WTC11 (cell line): ENCODE measurements at regions not wholly inside any gene's neighbourhood (a gene's known extent, or its start where the extent isn't known, plus 50 kb on each side); places are given as distances from the start of the nearest gene placed in this dataset.

ENCODE experiments used
- ATF1 ChIP-seq: sonication (generic); formaldehyde crosslinking; IDR thresholded peaks from 2 replicates; pipeline ENCODE4 v1.8.1; 2023; ENCODE audit warnings: mild to moderate bottlenecking, moderate library complexity, missing genetic modification reagents
- ETV6 ChIP-seq: sonication (generic); formaldehyde crosslinking; IDR thresholded peaks from 2 replicates; pipeline ENCODE4 v1.8.1; 2022; ENCODE audit warnings: mild to moderate bottlenecking, missing genetic modification reagents
- GABPB1 ChIP-seq: sonication (generic); formaldehyde crosslinking; IDR thresholded peaks from 2 replicates; pipeline ENCODE4 v1.8.1; 2023; ENCODE audit warnings: mild to moderate bottlenecking, missing genetic modification reagents
- HMGA2 ChIP-seq: fragments of 250-450 bp; sonication (Bioruptor Pico); IDR thresholded peaks from 2 replicates; pipeline ENCODE4 v1.4.0; 2021; ENCODE audit warnings: mild to moderate bottlenecking, moderate library complexity
- TF ChIP-seq, protein P1 (sequence below): sonication (generic); formaldehyde crosslinking; IDR thresholded peaks from 2 replicates; pipeline ENCODE4 v1.8.1; 2022; ENCODE audit warnings: low read depth, mild to moderate bottlenecking, moderate library complexity, missing genetic modification reagents, borderline replicate concordance
- TF ChIP-seq, protein P2 (sequence below): sonication (generic); formaldehyde crosslinking; IDR thresholded peaks from 2 replicates; pipeline ENCODE4 v1.8.1; 2023; ENCODE audit warnings: mild to moderate bottlenecking, missing genetic modification reagents, moderate library complexity
- TF ChIP-seq, protein P3 (sequence below): fragments of 200-600 bp; IDR thresholded peaks from 2 replicates; pipeline ENCODE4 v1.8.0; 2022; ENCODE audit warnings: antibody characterized with exemption
- TF ChIP-seq, protein P4 (sequence below): sonication (generic); formaldehyde crosslinking; IDR thresholded peaks from 2 replicates; pipeline ENCODE4 v1.8.0; 2022; ENCODE audit warnings: missing genetic modification reagents
- TF ChIP-seq, protein P5 (sequence below): sonication (generic); formaldehyde crosslinking; conservative IDR thresholded peaks from 2 replicates; pipeline ENCODE4 v1.8.1; 2022; ENCODE audit warnings: mild to moderate bottlenecking, missing genetic modification reagents

DNA sequence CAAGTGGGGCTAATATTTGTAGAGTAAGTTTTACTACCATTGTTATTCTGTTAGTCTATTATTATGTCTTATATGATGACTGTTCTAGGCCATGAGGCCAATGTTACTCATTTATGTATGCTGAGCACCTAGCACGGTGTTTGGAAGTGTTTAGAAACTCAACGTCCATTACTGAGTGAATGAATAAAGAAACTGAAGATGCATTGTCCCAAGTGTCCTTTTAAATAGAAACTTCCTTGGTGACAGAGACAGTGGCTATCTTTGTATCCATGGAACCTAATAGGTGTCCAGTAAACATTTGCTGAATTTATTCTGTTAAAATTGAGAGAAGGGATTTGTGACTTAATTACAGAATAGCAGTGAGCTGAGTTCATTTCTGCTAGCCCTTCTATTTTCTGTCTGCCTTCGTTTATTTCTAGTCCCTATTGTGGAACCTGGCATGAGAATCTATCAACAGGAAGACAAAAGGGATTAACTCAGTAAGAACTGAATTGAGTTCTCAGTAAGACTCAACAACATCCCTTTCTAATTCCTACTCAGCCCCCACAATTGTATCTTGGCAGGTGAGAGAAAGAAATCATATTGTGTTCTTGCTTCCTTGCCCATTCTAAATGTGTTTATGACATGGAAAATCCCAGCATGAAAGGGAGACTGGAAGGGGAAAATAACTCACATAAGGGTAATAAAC lies 246.6 kb upstream of the LRRC3B start:
- TF ChIP-seq, protein P1, sequence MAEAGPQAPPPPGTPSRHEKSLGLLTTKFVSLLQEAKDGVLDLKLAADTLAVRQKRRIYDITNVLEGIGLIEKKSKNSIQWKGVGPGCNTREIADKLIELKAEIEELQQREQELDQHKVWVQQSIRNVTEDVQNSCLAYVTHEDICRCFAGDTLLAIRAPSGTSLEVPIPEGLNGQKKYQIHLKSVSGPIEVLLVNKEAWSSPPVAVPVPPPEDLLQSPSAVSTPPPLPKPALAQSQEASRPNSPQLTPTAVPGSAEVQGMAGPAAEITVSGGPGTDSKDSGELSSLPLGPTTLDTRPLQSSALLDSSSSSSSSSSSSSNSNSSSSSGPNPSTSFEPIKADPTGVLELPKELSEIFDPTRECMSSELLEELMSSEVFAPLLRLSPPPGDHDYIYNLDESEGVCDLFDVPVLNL: no peak
- TF ChIP-seq, protein P2, sequence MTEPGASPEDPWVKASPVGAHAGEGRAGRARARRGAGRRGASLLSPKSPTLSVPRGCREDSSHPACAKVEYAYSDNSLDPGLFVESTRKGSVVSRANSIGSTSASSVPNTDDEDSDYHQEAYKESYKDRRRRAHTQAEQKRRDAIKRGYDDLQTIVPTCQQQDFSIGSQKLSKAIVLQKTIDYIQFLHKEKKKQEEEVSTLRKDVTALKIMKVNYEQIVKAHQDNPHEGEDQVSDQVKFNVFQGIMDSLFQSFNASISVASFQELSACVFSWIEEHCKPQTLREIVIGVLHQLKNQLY (CRISPR knock-in tag): no peak
- TF ChIP-seq, protein P3, sequence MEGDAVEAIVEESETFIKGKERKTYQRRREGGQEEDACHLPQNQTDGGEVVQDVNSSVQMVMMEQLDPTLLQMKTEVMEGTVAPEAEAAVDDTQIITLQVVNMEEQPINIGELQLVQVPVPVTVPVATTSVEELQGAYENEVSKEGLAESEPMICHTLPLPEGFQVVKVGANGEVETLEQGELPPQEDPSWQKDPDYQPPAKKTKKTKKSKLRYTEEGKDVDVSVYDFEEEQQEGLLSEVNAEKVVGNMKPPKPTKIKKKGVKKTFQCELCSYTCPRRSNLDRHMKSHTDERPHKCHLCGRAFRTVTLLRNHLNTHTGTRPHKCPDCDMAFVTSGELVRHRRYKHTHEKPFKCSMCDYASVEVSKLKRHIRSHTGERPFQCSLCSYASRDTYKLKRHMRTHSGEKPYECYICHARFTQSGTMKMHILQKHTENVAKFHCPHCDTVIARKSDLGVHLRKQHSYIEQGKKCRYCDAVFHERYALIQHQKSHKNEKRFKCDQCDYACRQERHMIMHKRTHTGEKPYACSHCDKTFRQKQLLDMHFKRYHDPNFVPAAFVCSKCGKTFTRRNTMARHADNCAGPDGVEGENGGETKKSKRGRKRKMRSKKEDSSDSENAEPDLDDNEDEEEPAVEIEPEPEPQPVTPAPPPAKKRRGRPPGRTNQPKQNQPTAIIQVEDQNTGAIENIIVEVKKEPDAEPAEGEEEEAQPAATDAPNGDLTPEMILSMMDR: no peak
- TF ChIP-seq ETV6 (CRISPR knock-in tag) (no peak), ATF1 (CRISPR knock-in tag) (no peak), HMGA2 (CRISPR knock-in tag) (no peak), GABPB1 (CRISPR knock-in tag) (no peak)
- TF ChIP-seq, protein P4, sequence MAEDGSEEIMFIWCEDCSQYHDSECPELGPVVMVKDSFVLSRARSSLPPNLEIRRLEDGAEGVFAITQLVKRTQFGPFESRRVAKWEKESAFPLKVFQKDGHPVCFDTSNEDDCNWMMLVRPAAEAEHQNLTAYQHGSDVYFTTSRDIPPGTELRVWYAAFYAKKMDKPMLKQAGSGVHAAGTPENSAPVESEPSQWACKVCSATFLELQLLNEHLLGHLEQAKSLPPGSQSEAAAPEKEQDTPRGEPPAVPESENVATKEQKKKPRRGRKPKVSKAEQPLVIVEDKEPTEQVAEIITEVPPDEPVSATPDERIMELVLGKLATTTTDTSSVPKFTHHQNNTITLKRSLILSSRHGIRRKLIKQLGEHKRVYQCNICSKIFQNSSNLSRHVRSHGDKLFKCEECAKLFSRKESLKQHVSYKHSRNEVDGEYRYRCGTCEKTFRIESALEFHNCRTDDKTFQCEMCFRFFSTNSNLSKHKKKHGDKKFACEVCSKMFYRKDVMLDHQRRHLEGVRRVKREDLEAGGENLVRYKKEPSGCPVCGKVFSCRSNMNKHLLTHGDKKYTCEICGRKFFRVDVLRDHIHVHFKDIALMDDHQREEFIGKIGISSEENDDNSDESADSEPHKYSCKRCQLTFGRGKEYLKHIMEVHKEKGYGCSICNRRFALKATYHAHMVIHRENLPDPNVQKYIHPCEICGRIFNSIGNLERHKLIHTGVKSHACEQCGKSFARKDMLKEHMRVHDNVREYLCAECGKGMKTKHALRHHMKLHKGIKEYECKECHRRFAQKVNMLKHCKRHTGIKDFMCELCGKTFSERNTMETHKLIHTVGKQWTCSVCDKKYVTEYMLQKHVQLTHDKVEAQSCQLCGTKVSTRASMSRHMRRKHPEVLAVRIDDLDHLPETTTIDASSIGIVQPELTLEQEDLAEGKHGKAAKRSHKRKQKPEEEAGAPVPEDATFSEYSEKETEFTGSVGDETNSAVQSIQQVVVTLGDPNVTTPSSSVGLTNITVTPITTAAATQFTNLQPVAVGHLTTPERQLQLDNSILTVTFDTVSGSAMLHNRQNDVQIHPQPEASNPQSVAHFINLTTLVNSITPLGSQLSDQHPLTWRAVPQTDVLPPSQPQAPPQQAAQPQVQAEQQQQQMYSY (CRISPR knock-in tag): no peak
- TF ChIP-seq, protein P5, sequence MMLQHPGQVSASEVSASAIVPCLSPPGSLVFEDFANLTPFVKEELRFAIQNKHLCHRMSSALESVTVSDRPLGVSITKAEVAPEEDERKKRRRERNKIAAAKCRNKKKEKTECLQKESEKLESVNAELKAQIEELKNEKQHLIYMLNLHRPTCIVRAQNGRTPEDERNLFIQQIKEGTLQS (CRISPR knock-in tag): no peak
